HG03066 (cell line): ENCODE measurements at regions not wholly inside any gene's neighbourhood (a gene's known extent, or its start where the extent isn't known, plus 50 kb on each side); places are given as distances from the start of the nearest gene placed in this dataset.

ENCODE experiments used
- ATAC-seq: cut with Tn5 transposase; IDR thresholded peaks from one replicate; pipeline ENCODE4 v1.9.1; 2021; ENCODE audit warnings: low read depth; ENCODE audit not compliant: unreplicated experiment

GRCh38 chr10:128278362-128278761 is 152.1 kb upstream of the MKI67 start:
- ATAC-seq, result no peak

GRCh38 chr10:128280271-128280670 is 154.0 kb upstream of the MKI67 start:
- no peak for ATAC-seq

- no peak for ATAC-seq
These were observed 155.1 kb upstream of the MKI67 start for GRCh38 chr10:128281343-128281742.

- no peak for ATAC-seq
These were observed 155.6 kb upstream of the MKI67 start for GRCh38 chr10:128281861-128282260.

- no peak for ATAC-seq
These were observed 160.0 kb upstream of the MKI67 start for GRCh38 chr10:128286141-128286761.

DNA sequence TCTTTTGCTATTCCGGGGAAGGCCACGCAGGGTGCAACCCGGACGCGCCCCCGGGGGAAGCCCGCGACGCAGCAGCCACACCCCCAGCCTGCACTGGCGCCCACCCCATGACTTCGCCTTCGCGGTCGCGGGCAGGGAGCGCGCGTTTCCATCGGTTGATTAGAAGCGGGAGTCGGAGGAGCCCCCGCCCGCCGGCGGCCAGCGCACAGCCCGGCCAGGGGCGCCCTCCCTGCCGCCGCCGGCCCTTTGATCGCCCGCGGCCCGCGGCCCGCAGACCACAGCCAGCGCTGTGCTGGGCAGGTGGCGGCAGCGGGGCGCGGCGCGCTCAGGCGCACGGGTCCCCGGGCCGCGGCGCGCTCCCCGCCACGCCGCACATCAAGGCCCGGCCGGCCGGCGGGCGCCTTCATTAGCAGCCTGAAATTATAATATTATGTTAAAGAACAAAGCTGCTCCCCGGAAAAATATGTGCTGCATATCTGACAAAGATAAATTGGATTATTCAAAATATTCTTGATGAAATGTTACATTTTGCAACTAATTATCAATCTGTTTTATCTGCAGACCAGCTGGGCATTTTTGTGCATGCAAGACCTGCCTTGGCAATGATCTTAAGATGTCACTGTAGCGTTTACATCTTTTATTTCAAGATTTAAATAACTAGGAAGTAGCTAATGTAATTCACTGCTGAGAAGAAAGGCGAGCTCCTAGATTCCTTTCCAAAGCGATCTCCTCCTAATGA is 160.7 kb upstream of the MKI67 start:
- ATAC-seq, result no peak

DNA sequence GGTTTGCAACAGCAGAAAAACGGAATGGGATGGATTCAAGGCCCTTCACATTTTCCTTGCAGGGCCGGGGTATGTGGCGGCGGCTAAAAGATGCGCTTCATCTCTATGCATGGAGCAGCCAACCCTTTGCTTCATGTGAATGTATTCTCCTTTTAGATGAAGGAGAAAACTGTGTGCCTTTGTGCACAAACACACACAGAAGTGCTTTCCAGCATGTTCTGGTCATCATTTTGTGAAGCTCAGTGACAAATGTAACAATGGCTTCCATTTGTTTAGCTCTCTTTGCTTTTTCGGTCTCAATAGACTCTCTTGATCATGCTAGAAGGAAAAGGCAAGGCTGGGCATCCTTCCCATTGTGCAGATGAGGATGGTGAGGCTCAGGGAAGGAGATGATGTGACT is 161.7 kb upstream of the MKI67 start:
- no peak for ATAC-seq

DNA sequence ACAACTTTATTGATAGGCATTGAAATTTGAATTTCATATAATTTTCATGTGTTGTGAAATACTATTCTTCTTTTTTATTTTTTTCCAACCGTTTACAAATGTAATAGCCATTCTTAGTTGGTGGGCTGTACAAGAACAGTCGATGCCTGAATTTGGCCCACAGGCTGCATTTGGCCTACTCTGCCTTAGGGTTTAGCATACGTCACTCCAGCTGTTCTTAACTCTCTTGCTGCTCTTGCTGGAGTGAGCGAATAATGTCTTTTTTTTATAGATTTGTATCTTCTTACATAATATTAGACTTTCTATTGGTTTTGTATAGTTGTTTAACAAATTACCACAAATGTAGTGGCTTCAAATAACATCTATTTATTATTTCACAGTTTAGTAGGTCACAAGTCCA is 163.4 kb upstream of the MKI67 start:
- ATAC-seq, result no peak

- ATAC-seq, result no peak
These were observed 168.8 kb upstream of the MKI67 start for GRCh38 chr10:128295003-128295402.

- no peak for ATAC-seq
These were observed 170.2 kb upstream of the MKI67 start for GRCh38 chr10:128296253-128297007.

GRCh38 chr10:128297709-128298378 is 171.6 kb upstream of the MKI67 start:
- no peak for ATAC-seq

GRCh38 chr10:128298587-128298986 is 172.4 kb upstream of the MKI67 start:
- ATAC-seq, result no peak

- ATAC-seq, result no peak
These were observed 174.1 kb upstream of the MKI67 start for GRCh38 chr10:128300290-128300824.

DNA sequence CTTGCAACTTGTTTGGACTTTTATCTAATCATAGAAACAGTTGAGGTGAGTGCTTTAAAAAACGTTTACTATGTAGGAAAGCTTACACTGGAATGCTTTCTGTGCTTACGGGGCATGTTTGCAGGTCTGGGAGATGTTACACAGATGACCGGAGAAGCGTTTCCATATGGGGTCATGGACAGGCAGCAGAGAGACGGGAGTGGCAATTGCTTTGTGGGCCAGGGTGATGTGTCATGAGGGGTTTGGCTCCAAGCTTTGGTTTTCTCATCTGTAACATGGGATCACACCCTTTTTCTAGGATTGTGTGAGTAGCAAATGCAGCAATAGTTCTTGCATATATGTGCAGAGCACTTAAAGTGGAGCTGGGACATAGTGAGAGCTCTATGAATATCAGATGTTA is 174.8 kb upstream of the MKI67 start:
- ATAC-seq, result no peak

- ATAC-seq, result no peak
These were observed 176.6 kb upstream of the MKI67 start for GRCh38 chr10:128302808-128303207.

DNA sequence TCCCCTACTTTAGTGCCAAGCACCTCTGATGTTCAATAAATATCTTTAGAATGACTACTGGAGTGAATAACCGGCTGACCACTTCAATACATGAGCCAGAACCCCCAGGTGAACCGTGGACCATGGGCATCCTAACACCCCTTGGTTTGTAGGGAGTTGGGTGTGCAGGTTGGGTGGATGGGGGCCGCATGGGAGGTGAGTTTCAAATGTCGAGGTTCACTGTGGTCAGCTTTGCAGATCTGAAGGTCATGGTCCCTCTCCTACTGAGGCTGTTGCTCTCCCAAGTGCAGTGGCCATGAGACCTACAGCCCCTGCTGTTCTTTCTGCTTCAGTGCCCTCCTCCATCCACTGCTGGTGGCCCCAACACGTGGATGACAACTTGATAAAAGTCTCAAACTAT is 178.0 kb upstream of the MKI67 start:
- ATAC-seq, result no peak

- ATAC-seq, result no peak
These were observed 179.6 kb upstream of the MKI67 start for GRCh38 chr10:128305601-128306345.

GRCh38 chr10:128306535-128306934 is 180.3 kb upstream of the MKI67 start:
- ATAC-seq, result no peak

- no peak for ATAC-seq
These were observed 180.7 kb upstream of the MKI67 start for GRCh38 chr10:128306966-128307365.

GRCh38 chr10:128307820-128308219 is 181.6 kb upstream of the MKI67 start:
- no peak for ATAC-seq
